SK-N-SH treated with all-trans-retinoic acid at 6 μM for 48 hours (cell line): ENCODE measurements at regions not wholly inside any gene's neighbourhood (a gene's known extent, or its start where the extent isn't known, plus 50 kb on each side); places are given as distances from the start of the nearest gene placed in this dataset.

Experiments
- ESRRG ChIP-seq: fragments of 250-450 bp; sonication (Bioruptor Pico); IDR thresholded peaks from 2 replicates; pipeline ENCODE4 v1.6.1; 2021; ENCODE audit warnings: mild to moderate bottlenecking
- GLIS3 ChIP-seq: fragments of 250-450 bp; sonication (Bioruptor Pico); IDR thresholded peaks from 2 replicates; pipeline ENCODE4 v1.5.0; 2020; ENCODE audit warnings: mild to moderate bottlenecking, moderate library complexity
- PPARA ChIP-seq: fragments of 250-450 bp; sonication (Bioruptor Pico); IDR thresholded peaks from 2 replicates; pipeline ENCODE4 v1.5.0; 2020; ENCODE audit warnings: mild to moderate bottlenecking, borderline replicate concordance
- SNAI2 ChIP-seq: fragments of 250-450 bp; sonication (Bioruptor Pico); IDR thresholded peaks from 2 replicates; pipeline ENCODE4 v1.5.0; 2020; ENCODE audit warnings: mild to moderate bottlenecking, moderate library complexity
- ZC3H10 ChIP-seq: fragments of 250-450 bp; sonication (Bioruptor Pico); IDR thresholded peaks from 2 replicates; pipeline ENCODE4 v1.5.1; 2021; ENCODE audit warnings: mild to moderate bottlenecking, moderate library complexity
- ZFP3 ChIP-seq: fragments of 250-450 bp; sonication (Bioruptor Pico); IDR thresholded peaks from 2 replicates; pipeline ENCODE4 v1.5.0; 2020; ENCODE audit warnings: mild to moderate bottlenecking, moderate library complexity
- ZFP30 ChIP-seq: fragments of 450-650 bp; formaldehyde crosslinking; IDR thresholded peaks from 2 replicates; pipeline ENCODE4 v1.5.0; 2022; ENCODE audit warnings: mild to moderate bottlenecking, moderate library complexity
- TF ChIP-seq, protein P1 (sequence below): fragments of 250-450 bp; sonication (Bioruptor Pico); IDR thresholded peaks from 2 replicates; pipeline ENCODE4 v1.8.0; 2020; ENCODE audit warnings: mild to moderate bottlenecking, moderate library complexity, borderline replicate concordance
- TF ChIP-seq, protein P2 (sequence below): fragments of 250-450 bp; sonication (Bioruptor Pico); IDR thresholded peaks from 2 replicates; pipeline ENCODE4 v1.5.0; 2020; ENCODE audit warnings: mild to moderate bottlenecking, moderate library complexity
- TF ChIP-seq, protein P3 (sequence below): fragments of 250-450 bp; sonication (Bioruptor Pico); IDR thresholded peaks from 2 replicates; pipeline ENCODE4 v1.5.1; 2021; ENCODE audit warnings: mild to moderate bottlenecking, moderate library complexity
- TF ChIP-seq, protein P4 (sequence below): fragments of 250-450 bp; sonication (Bioruptor Pico); IDR thresholded peaks from 2 replicates; pipeline ENCODE4 v1.8.0; 2021; ENCODE audit warnings: low read depth, mild to moderate bottlenecking, moderate library complexity, borderline replicate concordance

DNA sequence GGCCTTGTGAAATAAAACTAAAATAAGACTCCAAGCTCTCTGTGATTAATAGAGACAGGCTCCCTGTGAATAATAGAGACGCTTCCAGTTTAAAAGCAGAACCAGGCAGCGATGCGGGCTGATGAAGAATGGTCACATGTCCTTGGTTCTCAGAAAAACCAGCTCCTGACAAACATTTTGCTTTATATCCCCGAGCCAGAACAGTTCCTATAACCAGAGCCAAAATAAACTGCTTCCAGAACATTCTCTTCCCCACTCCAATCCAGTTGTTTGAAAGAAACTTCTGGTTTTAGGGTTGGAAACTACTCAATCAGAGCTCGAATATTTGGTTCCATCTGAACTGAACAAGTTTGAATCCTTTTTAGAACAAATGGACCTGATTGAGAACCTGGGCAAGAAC, 213.7 kb downstream of the TSN start:
- TF ChIP-seq ZFP30 = no peak
- no peak for TF ChIP-seq ESRRG
- no peak for TF ChIP-seq PPARA
- TF ChIP-seq, protein P1, sequence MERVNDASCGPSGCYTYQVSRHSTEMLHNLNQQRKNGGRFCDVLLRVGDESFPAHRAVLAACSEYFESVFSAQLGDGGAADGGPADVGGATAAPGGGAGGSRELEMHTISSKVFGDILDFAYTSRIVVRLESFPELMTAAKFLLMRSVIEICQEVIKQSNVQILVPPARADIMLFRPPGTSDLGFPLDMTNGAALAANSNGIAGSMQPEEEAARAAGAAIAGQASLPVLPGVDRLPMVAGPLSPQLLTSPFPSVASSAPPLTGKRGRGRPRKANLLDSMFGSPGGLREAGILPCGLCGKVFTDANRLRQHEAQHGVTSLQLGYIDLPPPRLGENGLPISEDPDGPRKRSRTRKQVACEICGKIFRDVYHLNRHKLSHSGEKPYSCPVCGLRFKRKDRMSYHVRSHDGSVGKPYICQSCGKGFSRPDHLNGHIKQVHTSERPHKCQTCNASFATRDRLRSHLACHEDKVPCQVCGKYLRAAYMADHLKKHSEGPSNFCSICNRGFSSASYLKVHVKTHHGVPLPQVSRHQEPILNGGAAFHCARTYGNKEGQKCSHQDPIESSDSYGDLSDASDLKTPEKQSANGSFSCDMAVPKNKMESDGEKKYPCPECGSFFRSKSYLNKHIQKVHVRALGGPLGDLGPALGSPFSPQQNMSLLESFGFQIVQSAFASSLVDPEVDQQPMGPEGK = no peak
- TF ChIP-seq ZFP3 (CRISPR knock-in tag) = no peak
- no peak for TF ChIP-seq GLIS3
- TF ChIP-seq, protein P2, sequence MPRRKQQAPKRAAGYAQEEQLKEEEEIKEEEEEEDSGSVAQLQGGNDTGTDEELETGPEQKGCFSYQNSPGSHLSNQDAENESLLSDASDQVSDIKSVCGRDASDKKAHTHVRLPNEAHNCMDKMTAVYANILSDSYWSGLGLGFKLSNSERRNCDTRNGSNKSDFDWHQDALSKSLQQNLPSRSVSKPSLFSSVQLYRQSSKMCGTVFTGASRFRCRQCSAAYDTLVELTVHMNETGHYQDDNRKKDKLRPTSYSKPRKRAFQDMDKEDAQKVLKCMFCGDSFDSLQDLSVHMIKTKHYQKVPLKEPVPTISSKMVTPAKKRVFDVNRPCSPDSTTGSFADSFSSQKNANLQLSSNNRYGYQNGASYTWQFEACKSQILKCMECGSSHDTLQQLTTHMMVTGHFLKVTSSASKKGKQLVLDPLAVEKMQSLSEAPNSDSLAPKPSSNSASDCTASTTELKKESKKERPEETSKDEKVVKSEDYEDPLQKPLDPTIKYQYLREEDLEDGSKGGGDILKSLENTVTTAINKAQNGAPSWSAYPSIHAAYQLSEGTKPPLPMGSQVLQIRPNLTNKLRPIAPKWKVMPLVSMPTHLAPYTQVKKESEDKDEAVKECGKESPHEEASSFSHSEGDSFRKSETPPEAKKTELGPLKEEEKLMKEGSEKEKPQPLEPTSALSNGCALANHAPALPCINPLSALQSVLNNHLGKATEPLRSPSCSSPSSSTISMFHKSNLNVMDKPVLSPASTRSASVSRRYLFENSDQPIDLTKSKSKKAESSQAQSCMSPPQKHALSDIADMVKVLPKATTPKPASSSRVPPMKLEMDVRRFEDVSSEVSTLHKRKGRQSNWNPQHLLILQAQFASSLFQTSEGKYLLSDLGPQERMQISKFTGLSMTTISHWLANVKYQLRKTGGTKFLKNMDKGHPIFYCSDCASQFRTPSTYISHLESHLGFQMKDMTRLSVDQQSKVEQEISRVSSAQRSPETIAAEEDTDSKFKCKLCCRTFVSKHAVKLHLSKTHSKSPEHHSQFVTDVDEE (CRISPR knock-in tag) = no peak
- TF ChIP-seq, protein P3, sequence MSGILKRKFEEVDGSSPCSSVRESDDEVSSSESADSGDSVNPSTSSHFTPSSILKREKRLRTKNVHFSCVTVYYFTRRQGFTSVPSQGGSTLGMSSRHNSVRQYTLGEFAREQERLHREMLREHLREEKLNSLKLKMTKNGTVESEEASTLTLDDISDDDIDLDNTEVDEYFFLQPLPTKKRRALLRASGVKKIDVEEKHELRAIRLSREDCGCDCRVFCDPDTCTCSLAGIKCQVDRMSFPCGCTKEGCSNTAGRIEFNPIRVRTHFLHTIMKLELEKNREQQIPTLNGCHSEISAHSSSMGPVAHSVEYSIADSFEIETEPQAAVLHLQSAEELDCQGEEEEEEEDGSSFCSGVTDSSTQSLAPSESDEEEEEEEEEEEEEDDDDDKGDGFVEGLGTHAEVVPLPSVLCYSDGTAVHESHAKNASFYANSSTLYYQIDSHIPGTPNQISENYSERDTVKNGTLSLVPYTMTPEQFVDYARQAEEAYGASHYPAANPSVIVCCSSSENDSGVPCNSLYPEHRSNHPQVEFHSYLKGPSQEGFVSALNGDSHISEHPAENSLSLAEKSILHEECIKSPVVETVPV (CRISPR knock-in tag) = no peak
- TF ChIP-seq, protein P4, sequence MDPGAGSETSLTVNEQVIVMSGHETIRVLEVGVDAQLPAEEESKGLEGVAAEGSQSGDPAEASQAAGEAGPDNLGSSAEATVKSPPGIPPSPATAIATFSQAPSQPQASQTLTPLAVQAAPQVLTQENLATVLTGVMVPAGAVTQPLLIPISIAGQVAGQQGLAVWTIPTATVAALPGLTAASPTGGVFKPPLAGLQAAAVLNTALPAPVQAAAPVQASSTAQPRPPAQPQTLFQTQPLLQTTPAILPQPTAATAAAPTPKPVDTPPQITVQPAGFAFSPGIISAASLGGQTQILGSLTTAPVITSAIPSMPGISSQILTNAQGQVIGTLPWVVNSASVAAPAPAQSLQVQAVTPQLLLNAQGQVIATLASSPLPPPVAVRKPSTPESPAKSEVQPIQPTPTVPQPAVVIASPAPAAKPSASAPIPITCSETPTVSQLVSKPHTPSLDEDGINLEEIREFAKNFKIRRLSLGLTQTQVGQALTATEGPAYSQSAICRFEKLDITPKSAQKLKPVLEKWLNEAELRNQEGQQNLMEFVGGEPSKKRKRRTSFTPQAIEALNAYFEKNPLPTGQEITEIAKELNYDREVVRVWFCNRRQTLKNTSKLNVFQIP (CRISPR knock-in tag) = no peak
- no peak for TF ChIP-seq ZC3H10 (CRISPR knock-in tag)
- no peak for TF ChIP-seq SNAI2
